ENCODE measurements at regions not wholly inside any gene's neighbourhood (a gene's known extent, or its start where the extent isn't known, plus 50 kb on each side); places are given as distances from the start of the nearest gene placed in this dataset.

GRCh38 chr4:166259081-166259480, 386.0 kb downstream of the TLL1 start:
- no peak for TF ChIP-seq CTCF (conservative IDR thresholded peaks at IDR 0.05)
- Mint-ChIP-seq H3K9me3 (no peaks in the 10 kb centered on the region), H3K27ac (ENCODE audit: unreplicated experiment) (no peak overlapping the region), H3K4me1 (no peaks in the 10 kb centered on the region), H3K27me3 (ENCODE audit: low read depth) (peaks cover 2% of the 10 kb centered on the region), H3K36me3 (ENCODE audit: low read depth) (no peaks in the 10 kb centered on the region), H3K4me3 (no peak overlapping the region)
- no peak for DNase-seq (ENCODE audit: low read depth, low spot score)

GRCh38 chr4:166274136-166274761, 401.2 kb downstream of the TLL1 start:
- no peak overlapping the region for H3K4me3 Mint-ChIP-seq
- no peaks in the 10 kb centered on the region for H3K36me3 Mint-ChIP-seq (ENCODE audit: low read depth)
- no peaks in the 10 kb centered on the region for H3K4me1 Mint-ChIP-seq
- DNase-seq (ENCODE audit: low read depth, low spot score): no peak
- TF ChIP-seq CTCF (conservative IDR thresholded peaks at IDR 0.05): no peak
- H3K27ac Mint-ChIP-seq (ENCODE audit: unreplicated experiment): no peak overlapping the region
- H3K27me3 Mint-ChIP-seq (ENCODE audit: low read depth): no peaks in the 10 kb centered on the region
- no peaks in the 10 kb centered on the region for H3K9me3 Mint-ChIP-seq

- Mint-ChIP-seq H3K9me3 (no peaks in the 10 kb centered on the region), H3K27ac (ENCODE audit: unreplicated experiment) (no peak overlapping the region), H3K27me3 (ENCODE audit: low read depth) (no peaks in the 10 kb centered on the region), H3K4me1 (no peaks in the 10 kb centered on the region), H3K4me3 (no peak overlapping the region), H3K36me3 (ENCODE audit: low read depth) (no peaks in the 10 kb centered on the region)
- no peak for TF ChIP-seq CTCF (conservative IDR thresholded peaks at IDR 0.05)
- no peak for DNase-seq (ENCODE audit: low read depth, low spot score)
Measured at GRCh38 chr4:166274775-166275174, 401.7 kb downstream of the TLL1 start.

- Mint-ChIP-seq H3K4me3 (no peak overlapping the region), H3K4me1 (no peaks in the 10 kb centered on the region), H3K27ac (ENCODE audit: unreplicated experiment) (no peak overlapping the region), H3K36me3 (ENCODE audit: low read depth) (no peaks in the 10 kb centered on the region), H3K9me3 (no peaks in the 10 kb centered on the region), H3K27me3 (ENCODE audit: low read depth) (no peaks in the 10 kb centered on the region)
- no peak for DNase-seq (ENCODE audit: low read depth, low spot score)
- no peak for TF ChIP-seq CTCF (conservative IDR thresholded peaks at IDR 0.05)
Measured at GRCh38 chr4:166277401-166277800, 404.4 kb downstream of the TLL1 start.

GRCh38 chr4:166277853-166278252, 404.8 kb downstream of the TLL1 start:
- Mint-ChIP-seq H3K9me3 (no peaks in the 10 kb centered on the region), H3K4me3 (no peak overlapping the region), H3K36me3 (ENCODE audit: low read depth) (no peaks in the 10 kb centered on the region), H3K27ac (ENCODE audit: unreplicated experiment) (no peak overlapping the region), H3K4me1 (no peaks in the 10 kb centered on the region), H3K27me3 (ENCODE audit: low read depth) (no peaks in the 10 kb centered on the region)
- DNase-seq (ENCODE audit: low read depth, low spot score): no peak
- no peak for TF ChIP-seq CTCF (conservative IDR thresholded peaks at IDR 0.05)

All from neural crest cell (in vitro differentiated cells).